Eye (tissue), 1 donor: ENCODE measurements at regions not wholly inside any gene's neighbourhood (a gene's known extent, or its start where the extent isn't known, plus 50 kb on each side); places are given as distances from the start of the nearest gene placed in this dataset.
A peak's percentile ranks its signal among the peaks of the same experiment; 100 is the strongest.
"Not testable (repeated sequence)": the region's sequence is repeated elsewhere in the genome, so short reads cannot be mapped to it uniquely, and the experiment has no call there.

Experiments
- DNase-seq: peaks from one replicate; pipeline ENCODE4 v3.0.0-alpha.2; 2015

DNA sequence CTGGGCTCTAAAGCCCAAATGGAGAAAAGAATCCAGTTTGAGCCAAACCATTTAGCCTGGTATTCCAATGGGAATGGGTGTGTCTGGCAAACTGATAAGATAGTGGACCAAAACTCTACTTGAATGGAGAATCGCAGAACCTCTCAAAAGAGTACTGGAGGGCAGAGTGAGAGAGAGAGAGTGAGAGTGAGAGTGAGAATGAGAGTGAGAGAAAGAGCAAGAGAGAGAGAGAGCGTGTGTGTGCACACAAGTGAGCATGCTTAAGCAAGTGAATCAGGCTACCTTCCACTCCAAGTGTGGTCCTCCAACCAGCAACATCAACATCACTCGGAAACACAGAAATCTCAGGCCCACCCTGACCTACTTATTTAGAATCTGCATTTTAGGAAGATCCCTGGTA is 58.8 kb downstream of the UQCRFS1 start:
- DNase-seq: no peak

DNA sequence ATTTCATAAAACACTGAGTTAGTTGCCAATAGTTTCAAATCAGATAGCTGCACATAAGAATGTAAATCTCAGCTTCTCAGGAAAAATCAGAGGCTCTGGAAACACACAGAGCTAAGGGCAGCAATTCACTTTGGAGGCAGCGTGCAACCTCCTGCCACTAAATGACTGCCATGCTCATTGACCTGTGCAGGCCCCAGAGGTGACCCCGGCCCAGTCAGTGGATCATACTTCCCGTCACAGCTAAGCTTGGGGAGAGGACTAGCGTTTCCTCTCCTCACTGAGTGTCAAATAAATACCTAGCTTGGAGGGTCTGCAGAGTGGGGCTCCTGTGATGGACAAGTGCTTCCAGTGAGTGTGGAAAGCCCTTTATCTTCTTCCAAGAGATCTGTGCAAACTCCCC is 67.2 kb downstream of the UQCRFS1 start:
- DNase-seq: peak; percentile 43

- DNase-seq: no peak
Observed at GRCh38 chr19:29143183-29143582, 69.8 kb downstream of the UQCRFS1 start.

- DNase-seq: no peak
Observed at GRCh38 chr19:29139227-29139626, 73.7 kb downstream of the UQCRFS1 start.

DNA sequence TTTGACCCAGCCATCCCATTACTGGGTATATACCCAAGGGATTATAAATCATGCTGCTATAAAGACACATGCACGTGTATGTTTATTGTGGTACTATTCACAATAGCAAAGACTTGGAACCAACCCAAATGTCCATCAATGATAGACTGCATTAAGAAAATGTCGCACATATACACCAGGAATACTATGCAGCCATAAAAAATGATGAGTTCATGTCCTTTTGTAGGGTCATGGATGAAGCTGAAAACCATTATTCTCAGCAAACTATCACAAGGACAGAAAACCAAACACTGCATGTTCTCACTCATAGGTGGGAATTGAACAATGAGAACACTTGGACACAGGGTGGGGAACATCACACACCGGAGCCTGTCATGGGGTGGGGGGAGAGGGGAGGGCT is 74.7 kb downstream of the UQCRFS1 start:
- DNase-seq: not testable (repeated sequence)

DNA sequence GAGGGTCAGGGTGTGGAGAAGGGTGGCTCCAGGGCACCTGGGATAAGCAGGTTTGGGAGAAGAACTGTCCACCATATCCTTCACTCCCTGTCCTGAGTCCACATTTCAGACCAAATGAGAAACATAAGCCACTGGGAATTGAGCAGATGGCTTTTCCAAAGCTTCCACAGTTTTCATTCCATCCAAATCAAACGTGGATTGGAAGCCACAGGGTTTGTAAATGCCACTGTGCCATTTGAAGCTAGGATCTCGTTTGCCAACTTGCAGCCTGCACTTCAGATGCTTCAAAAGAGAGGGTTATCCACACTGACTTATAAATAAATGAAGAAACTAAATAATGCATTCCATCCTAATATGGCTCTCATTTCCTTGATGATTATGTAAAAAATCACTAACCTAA is 81.5 kb downstream of the UQCRFS1 start:
- no peak for DNase-seq

GRCh38 chr19:29129148-29129547 is 83.8 kb downstream of the UQCRFS1 start:
- DNase-seq: no peak

GRCh38 chr19:29128203-29128602 is 84.7 kb downstream of the UQCRFS1 start:
- no peak for DNase-seq

GRCh38 chr19:29122185-29122584 is 90.8 kb downstream of the UQCRFS1 start:
- no peak for DNase-seq

GRCh38 chr19:29121684-29122083 is 91.3 kb downstream of the UQCRFS1 start:
- DNase-seq: peak; percentile 77

- DNase-seq: peak; percentile 91
Observed at GRCh38 chr19:29120466-29120865, 92.5 kb downstream of the UQCRFS1 start.

DNA sequence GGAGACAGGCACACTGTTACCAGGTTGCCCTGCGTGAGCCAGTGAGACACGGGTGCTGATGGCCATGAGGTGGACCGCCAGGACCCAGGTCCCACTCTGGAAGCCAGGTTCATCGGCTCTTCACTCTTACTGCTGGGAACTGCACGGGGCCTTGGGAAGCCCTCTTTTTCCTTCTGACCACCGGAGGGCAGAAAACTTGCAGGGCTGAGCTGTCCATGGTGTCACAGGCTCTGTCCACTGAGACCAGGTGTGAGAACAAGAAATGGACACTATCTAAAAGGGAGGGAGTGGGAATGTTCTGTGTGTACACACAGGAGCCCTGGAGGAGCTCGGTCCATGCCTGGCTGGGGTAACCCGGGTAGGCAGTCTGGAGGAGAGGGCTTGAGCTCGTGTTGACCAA is 93.4 kb downstream of the UQCRFS1 start:
- DNase-seq: peak; percentile 63

GRCh38 chr19:29118389-29118788 is 94.6 kb downstream of the UQCRFS1 start:
- no peak for DNase-seq

DNA sequence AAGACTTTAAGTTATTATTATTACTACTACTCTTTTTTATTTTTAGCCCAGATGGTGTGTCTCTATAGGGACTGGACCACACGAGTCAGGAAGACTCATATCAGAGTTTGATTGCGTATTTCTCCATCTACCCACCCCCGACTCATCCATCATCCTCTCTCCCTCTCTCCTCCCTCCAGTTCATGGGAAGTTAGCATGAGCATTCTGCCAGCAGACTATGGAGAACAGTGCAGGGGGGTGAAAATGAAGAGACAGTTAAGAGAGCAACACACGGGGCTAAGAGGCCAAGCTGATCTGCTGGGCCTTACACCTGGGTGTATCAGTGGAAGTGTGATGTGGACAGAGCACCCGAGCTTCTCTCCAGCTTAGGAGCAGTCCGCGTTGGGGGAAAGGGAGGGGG is 95.0 kb downstream of the UQCRFS1 start:
- DNase-seq: no peak

DNA sequence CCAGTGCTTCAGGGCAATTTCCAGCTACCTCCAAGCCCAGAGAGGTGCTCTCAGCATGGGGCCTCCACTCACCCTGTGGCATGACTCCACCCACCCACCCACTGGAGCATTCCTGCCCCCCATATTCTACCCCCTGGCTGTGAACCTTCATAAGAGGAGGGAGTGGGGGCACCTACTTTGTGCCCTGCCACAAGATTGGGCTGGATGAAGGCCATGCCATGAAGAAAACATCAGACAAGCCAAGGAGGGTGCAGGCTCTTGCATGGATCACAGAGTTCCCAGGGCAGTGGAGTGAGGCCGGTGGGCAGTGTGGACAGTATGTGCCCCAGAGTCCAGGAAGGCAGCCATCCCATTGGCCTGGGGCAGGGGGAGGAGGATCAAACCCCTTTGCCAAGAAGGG is 97.8 kb downstream of the UQCRFS1 start:
- DNase-seq: no peak

GRCh38 chr19:29113838-29114237 is 99.1 kb downstream of the UQCRFS1 start:
- no peak for DNase-seq

- no peak for DNase-seq
Observed at GRCh38 chr19:29111576-29111975, 101.4 kb downstream of the UQCRFS1 start.

GRCh38 chr19:29107831-29108230 is 105.1 kb downstream of the UQCRFS1 start:
- DNase-seq: no peak

GRCh38 chr19:29106346-29106885 is 106.5 kb downstream of the UQCRFS1 start:
- no peak for DNase-seq

- DNase-seq: peak; percentile 56
Observed at GRCh38 chr19:29105629-29106292, 107.2 kb downstream of the UQCRFS1 start.

DNA sequence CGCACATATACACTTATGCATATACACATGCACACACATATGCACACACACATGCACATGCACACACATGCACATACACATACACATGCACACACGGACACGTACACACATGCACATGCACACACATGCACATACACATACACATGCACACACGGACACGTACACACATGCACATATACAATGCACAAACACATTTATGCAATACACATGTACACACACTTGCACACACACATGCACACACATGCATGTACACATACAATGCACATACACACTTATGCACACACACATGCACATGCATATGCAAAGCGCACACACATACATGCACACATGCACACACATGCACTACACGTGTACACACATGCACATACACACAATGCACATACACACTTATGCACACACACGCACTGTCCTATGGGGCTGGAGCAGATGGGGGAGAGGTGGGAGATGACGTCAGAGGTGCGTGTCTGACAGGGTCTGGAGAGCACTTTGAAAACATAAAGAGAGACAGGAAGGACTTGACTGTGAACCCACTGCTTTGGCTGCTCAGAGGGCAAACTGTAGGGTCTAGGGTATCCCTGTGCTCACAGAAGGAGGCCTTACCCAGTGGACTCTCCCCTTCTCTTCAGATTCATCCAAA is 108.2 kb downstream of the UQCRFS1 start:
- no peak for DNase-seq

DNA sequence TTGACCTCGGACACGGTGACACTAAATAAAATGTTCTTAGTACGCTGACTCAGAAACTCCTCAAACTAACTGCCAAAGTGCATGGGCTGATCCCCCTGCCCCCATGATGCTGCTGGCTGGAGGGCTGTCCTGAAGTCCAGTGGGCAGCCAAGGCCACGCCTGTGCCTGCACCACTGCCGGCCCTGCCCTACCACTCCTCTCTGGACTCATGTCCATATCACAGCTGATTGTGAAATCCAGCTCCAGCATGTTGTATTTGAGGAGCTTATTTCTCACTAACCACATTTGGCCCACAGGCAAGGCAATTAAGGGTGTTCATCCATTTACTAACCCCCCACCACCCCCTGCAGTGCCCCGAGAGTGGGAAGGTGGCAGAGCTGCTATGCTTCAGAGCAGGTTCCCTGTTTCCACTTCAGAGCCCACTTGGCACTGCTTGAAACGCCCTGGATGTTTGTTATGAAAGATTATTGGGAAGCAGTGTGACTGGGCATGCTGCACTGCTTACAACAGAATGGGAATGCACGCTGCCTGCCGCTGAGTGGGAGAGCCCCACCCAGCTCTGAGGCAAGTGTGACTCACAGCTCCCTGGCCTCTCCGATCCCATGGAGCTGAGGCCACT is 114.0 kb downstream of the UQCRFS1 start:
- no peak for DNase-seq

GRCh38 chr19:29098091-29098490 is 114.9 kb downstream of the UQCRFS1 start:
- DNase-seq: no peak

GRCh38 chr19:29096896-29097295 is 116.1 kb downstream of the UQCRFS1 start:
- DNase-seq: peak; percentile 69
